ENCODE measurements at regions not wholly inside any gene's neighbourhood (a gene's known extent, or its start where the extent isn't known, plus 50 kb on each side); places are given as distances from the start of the nearest gene placed in this dataset.

DNA sequence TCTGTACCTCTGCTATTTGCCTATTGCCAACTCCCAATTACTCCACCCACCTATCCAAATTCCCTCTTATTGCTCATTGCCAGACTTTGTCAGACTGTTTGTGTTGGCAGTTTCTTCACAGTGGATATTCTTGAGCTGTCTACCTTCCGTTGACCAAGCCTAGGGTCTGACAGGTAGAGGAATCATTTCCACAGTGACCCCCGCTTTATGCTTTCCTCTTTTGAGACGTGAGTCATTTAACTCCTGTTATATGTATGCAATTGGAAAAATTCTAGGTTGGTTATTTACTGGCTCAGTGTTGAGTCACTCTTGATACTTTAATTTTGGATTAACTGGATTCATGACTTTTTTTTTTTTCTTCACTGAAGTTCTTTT, 187.7 kb downstream of the IRS1 start (continued):
- TF ChIP-seq, protein P1, sequence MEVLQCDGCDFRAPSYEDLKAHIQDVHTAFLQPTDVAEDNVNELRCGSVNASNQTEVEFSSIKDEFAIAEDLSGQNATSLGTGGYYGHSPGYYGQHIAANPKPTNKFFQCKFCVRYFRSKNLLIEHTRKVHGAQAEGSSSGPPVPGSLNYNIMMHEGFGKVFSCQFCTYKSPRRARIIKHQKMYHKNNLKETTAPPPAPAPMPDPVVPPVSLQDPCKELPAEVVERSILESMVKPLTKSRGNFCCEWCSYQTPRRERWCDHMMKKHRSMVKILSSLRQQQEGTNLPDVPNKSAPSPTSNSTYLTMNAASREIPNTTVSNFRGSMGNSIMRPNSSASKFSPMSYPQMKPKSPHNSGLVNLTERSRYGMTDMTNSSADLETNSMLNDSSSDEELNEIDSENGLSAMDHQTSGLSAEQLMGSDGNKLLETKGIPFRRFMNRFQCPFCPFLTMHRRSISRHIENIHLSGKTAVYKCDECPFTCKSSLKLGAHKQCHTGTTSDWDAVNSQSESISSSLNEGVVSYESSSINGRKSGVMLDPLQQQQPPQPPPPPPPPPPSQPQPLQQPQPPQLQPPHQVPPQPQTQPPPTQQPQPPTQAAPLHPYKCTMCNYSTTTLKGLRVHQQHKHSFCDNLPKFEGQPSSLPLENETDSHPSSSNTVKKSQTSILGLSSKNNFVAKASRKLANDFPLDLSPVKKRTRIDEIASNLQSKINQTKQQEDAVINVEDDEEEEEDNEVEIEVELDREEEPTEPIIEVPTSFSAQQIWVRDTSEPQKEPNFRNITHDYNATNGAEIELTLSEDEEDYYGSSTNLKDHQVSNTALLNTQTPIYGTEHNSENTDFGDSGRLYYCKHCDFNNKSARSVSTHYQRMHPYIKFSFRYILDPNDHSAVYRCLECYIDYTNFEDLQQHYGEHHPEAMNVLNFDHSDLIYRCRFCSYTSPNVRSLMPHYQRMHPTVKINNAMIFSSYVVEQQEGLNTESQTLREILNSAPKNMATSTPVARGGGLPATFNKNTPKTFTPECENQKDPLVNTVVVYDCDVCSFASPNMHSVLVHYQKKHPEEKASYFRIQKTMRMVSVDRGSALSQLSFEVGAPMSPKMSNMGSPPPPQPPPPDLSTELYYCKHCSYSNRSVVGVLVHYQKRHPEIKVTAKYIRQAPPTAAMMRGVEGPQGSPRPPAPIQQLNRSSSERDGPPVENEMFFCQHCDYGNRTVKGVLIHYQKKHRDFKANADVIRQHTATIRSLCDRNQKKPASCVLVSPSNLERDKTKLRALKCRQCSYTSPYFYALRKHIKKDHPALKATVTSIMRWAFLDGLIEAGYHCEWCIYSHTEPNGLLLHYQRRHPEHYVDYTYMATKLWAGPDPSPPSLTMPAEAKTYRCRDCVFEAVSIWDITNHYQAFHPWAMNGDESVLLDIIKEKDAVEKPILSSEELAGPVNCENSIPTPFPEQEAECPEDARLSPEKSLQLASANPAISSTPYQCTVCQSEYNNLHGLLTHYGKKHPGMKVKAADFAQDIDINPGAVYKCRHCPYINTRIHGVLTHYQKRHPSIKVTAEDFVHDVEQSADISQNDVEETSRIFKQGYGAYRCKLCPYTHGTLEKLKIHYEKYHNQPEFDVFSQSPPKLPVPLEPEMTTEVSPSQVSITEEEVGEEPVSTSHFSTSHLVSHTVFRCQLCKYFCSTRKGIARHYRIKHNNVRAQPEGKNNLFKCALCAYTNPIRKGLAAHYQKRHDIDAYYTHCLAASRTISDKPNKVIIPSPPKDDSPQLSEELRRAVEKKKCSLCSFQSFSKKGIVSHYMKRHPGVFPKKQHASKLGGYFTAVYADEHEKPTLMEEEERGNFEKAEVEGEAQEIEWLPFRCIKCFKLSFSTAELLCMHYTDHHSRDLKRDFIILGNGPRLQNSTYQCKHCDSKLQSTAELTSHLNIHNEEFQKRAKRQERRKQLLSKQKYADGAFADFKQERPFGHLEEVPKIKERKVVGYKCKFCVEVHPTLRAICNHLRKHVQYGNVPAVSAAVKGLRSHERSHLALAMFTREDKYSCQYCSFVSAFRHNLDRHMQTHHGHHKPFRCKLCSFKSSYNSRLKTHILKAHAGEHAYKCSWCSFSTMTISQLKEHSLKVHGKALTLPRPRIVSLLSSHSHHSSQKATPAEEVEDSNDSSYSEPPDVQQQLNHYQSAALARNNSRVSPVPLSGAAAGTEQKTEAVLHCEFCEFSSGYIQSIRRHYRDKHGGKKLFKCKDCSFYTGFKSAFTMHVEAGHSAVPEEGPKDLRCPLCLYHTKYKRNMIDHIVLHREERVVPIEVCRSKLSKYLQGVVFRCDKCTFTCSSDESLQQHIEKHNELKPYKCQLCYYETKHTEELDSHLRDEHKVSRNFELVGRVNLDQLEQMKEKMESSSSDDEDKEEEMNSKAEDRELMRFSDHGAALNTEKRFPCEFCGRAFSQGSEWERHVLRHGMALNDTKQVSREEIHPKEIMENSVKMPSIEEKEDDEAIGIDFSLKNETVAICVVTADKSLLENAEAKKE (CRISPR knock-in tag; IDR thresholded peaks at IDR 0.05), result no peak
- TF ChIP-seq JUNB (IDR thresholded peaks at IDR 0.05; ENCODE audit: unreplicated experiment), result no peak
- no peak for TF ChIP-seq ZNF114 (CRISPR knock-in tag; IDR thresholded peaks at IDR 0.05)
- no peak for TF ChIP-seq ETS1 (IDR thresholded peaks at IDR 0.05)
- no peak for TF ChIP-seq STAT1 (IDR thresholded peaks at IDR 0.05; ENCODE audit: unreplicated experiment)
- TF ChIP-seq ZNF331 (CRISPR knock-in tag; IDR thresholded peaks at IDR 0.05; ENCODE audit: low read depth), result no peak
- no peak for TF ChIP-seq CREB1 (CRISPR knock-in tag; IDR thresholded peaks at IDR 0.05; ENCODE audit: low read depth)
- no peak for TF ChIP-seq NANOG (IDR thresholded peaks at IDR 0.05; ENCODE audit: borderline replicate concordance)
- no peak for TF ChIP-seq EZH2 (IDR thresholded peaks at IDR 0.05; ENCODE audit: low read depth, unreplicated experiment)
